ENCODE measurements at regions not wholly inside any gene's neighbourhood (a gene's known extent, or its start where the extent isn't known, plus 50 kb on each side); places are given as distances from the start of the nearest gene placed in this dataset.

- TF ChIP-seq CTCF (conservative IDR thresholded peaks at IDR 0.05; ENCODE audit: low read length) (no peak), EZH2phosphoT487 (IDR thresholded peaks at IDR 0.05; ENCODE audit: borderline replicate concordance, low read depth, low read length) (no peak)
These were observed 193.2 kb downstream of the TEX36 start for GRCh38 chr10:125489731-125490130.

Data from OCI-LY7 (cell line).